Stimulated activated naive CD8-positive, alpha-beta T cell treated with anti-CD3 and anti-CD28 coated beads, Interleukin-15, amount 100 ng/mL, for 72 hours (primary cell): ENCODE measurements at regions not wholly inside any gene's neighbourhood (a gene's known extent, or its start where the extent isn't known, plus 50 kb on each side); places are given as distances from the start of the nearest gene placed in this dataset.
"Not testable (repeated sequence)": the region's sequence is repeated elsewhere in the genome, so short reads cannot be mapped to it uniquely, and the experiment has no call there.

Experiments used
- ATAC-seq: fragments of 150-1000 bp; cut with Tn5 transposase; 2 replicates; pipeline ENCODE4 v1.10.0; 2021; ENCODE audit warnings: mild to moderate bottlenecking, moderate library complexity
- DNase-seq, 2 donors: peaks; one replicate each; pipeline ENCODE4 v3.0.0; 2021 to 2022
- H3K27ac Mint-ChIP-seq, 2 donors: one replicate each; pipeline ENCODE4 v1.8.0; 2022; ENCODE audit warnings: mild to moderate bottlenecking in 2 of 2, mixed read lengths in 2 of 2, moderate library complexity in 2 of 2
- H3K27me3 Mint-ChIP-seq: one replicate; pipeline ENCODE4 v1.8.0; 2022; ENCODE audit warnings: mixed read lengths
- H3K4me1 Mint-ChIP-seq: one replicate; pipeline ENCODE4 v1.8.0; 2022; ENCODE audit warnings: mild to moderate bottlenecking, mixed read lengths
- H3K4me3 Mint-ChIP-seq, 2 donors: one replicate each; pipeline ENCODE4 v1.8.0; 2022; ENCODE audit warnings: mild to moderate bottlenecking in 2 of 2, mixed read lengths in 2 of 2, moderate library complexity in 1 of 2
- H3K9me3 Mint-ChIP-seq, 2 donors: one replicate each; pipeline ENCODE4 v1.8.0; 2022; ENCODE audit warnings: mixed read lengths in 2 of 2

DNA sequence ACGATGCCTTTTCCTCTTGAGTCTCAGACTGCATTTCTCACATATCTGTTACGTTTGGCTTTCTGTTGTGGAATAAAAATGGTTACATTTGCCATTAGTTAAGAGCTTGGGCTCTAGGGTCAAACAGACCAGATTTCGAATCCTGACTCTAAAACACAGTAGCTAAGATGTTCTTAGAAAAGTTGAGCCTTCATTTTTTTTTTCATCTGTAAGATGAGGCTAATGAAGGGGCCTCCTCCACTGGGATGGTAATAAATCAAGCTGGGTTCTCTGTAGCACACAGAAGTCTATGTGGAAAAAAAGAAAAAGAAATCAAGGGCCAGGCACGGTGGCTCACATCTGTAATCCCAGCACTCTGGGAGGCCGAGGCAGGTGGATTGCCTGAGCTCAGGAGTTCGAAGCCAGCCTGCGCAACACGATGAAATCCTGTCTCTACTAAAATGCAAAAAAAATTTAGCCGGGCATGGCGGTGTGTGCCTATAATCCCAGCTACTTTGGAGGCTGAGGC is 49.9 kb upstream of the CAPRIN1 start:
- H3K4me3 Mint-ChIP-seq: no peak overlapping the region
- DNase-seq: no peak
- peaks cover 20% of the 10 kb centered on the region for H3K27me3 Mint-ChIP-seq
- H3K27ac Mint-ChIP-seq: peak overlapping the region in 1 of 2 donors; percentile 80
- ATAC-seq: no peak
- H3K4me1 Mint-ChIP-seq: peaks cover 18% of the 10 kb centered on the region
- no peaks in the 10 kb centered on the region for H3K9me3 Mint-ChIP-seq

DNA sequence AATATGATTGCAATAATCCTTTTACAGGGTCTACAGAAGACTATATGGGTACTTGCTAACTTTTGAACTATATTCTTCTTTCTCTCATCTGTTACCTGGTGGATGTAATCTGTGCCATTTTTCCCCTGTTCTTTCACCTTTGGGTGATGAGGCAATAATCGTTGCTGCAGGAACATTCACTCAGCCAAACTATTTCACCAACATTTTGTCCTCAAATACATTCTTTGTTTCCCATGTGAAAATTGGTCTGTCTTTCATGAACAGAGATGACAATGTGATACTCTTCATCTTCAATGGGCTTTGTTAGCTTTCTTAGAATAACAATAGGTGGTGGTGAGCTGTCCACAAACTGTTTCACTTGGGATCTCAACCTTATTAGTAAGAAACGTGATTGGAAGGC is 52.1 kb upstream of the CAPRIN1 start:
- peaks cover 18% of the 10 kb centered on the region for H3K4me1 Mint-ChIP-seq

DNA sequence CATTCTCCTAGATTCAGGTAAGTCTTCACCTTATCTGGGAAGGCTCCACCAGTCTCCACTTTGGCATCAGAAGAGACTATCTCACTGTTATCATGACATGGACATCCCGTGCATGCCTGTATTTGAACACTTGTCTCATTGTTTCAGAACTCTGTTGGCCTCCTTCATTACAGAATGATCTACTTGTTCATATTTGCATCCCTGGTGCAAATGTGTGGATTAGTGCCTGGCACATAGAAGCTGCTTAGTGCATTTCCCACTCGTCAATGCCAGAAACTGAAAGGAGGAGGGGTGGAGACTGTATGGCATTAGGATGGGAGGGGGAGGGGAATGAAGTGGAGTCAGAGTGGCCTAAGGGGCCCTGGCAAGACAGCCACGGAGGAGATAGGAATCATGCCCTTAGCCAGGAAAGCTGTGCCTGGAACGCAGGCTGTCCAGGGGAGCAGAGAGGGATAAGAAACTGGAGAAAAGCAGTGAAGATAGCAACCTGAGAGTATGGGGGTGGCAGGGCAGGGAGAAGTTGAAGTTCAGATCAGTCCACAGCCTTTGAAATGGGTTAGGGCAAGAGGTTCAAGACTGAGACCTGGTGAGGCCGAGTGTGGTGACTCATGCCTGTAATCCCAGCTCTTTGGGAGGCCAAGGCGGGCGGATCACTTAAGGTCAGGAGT is 53.8 kb upstream of the CAPRIN1 start:
- Mint-ChIP-seq H3K9me3 (no peaks in the 10 kb centered on the region), H3K27ac (peak overlapping the region in 1 of 2 donors; percentile 15), H3K4me1 (peaks cover 18% of the 10 kb centered on the region), H3K27me3 (peaks cover 24% of the 10 kb centered on the region), H3K4me3 (peak overlapping the region; percentile 15 to 49)
- no peak for DNase-seq
- ATAC-seq: no peak

More for the DNA sequence above, 52.1 kb upstream of the CAPRIN1 start:
- ATAC-seq: no peak
- H3K27ac Mint-ChIP-seq: no peak overlapping the region
- H3K27me3 Mint-ChIP-seq: peaks cover 24% of the 10 kb centered on the region
- no peak overlapping the region for H3K4me3 Mint-ChIP-seq
- DNase-seq: no peak
- no peaks in the 10 kb centered on the region for H3K9me3 Mint-ChIP-seq

DNA sequence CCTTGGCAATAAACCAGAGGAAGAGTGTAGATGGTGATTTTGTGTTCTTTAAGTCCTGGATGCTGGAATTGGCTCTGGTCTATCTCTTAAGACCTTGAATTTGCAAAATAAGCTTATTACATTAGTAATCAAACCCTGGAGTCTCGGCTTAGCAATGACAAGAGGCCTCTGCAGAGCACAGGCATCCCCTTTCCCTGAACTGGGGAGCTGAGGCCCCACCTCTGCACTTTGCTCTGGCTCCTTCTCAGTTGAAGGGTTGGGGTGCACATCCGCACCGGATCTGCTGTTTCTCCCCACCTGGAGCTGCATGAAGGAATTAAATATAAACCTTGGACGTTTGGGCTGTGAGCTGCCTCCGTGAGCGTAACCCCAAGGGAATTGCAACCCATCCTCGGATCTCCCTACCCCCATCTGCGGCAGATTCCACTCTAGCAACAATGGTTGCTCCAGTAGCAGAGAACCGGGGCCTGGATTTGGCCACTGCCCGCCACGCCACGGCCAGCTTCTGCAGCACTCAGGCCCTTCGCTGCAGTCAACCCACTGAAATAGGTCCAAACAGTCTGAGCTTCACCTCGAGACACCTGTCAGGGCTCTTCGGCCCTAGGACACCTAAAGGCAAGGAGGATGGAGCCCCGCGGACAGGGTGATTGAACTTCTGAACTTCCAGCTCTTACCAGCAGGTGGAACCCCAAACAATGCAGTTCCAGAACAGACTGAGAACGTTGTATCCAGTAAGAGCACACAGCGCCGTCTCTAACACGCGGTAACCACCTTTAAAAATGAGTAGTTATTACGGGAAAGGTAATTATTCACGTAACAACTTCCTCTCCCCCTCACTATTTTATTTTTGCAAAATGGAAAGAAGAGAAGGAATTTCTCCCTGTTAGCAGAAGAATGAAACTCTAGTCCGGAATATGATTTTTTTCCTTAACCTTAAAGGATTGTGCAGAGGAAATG is 54.8 kb upstream of the CAPRIN1 start:
- peak; percentile 99 for ATAC-seq
- Mint-ChIP-seq H3K4me3 (peak overlapping the region; percentile 15 to 49), H3K27ac (no peak overlapping the region), H3K27me3 (peaks cover 24% of the 10 kb centered on the region), H3K4me1 (peaks cover 18% of the 10 kb centered on the region), H3K9me3 (no peaks in the 10 kb centered on the region)
- peak; percentile 72 to 75 for DNase-seq

DNA sequence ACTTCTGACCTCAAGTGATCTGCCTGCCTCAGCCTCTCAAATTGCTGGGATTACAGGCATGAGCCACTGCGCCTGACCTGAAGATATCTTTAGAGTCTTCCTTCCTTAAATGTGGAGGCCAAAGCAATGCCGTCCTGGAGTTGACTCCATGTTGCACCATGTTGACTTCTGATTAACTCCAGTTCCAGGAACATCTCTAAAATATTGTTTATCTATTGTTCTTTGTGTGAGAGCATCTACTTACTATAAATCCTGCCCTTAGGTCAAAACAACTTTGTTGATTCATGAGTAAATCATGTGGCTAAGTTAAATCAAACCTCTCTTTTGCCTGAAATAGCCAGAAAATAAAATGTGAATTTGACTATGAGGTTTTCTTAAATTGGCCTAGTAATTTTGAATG is 56.6 kb upstream of the CAPRIN1 start:
- DNase-seq: no peak
- Mint-ChIP-seq H3K9me3 (no peaks in the 10 kb centered on the region), H3K4me1 (peaks cover 19% of the 10 kb centered on the region), H3K27ac (no peak overlapping the region), H3K27me3 (peaks cover 24% of the 10 kb centered on the region), H3K4me3 (no peak overlapping the region)
- no peak for ATAC-seq

DNA sequence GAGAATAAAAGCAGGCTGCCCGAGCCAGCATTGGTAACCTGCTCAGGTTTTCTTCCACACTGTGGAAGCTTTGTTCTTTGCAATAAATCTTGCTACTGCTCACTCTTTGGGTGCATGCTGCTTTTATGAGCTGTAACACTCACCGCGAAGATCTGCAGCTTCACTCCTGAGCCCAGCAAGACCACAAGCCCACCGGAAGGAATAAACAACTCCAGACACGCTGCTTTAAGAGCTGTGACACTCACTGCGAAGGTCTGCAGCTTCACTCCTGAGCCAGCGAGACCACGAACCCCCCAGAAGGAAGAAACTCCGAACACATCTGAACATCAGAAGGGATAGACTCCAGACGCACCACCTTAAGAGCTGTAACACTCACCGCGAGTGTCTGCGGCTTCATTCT is 60.4 kb upstream of the CAPRIN1 start:
- not testable (repeated sequence) for H3K9me3 Mint-ChIP-seq, ATAC-seq, DNase-seq, H3K27ac Mint-ChIP-seq, H3K4me1 Mint-ChIP-seq, H3K27me3 Mint-ChIP-seq
- peak overlapping the region; percentile 34 to 75 for H3K4me3 Mint-ChIP-seq

DNA sequence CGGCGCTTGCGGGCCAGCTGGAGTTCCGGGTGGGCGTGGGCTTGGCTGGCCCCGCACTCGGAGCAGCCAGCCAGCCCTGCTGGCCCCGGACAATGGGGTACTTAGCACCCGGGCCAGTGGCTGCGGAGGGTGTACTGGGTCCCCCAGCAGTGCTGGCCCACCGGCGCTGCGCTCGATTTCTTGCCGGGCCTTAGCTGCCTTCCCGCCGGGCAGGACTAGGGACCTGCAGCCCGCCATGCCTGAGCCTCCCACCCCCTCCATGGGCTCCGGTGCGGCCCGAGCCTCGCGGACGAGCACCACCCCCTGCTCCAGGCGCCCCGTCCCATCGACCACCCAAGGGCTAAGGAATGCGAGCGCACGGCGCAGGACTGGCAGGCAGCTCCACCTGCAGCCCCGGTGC is 61.4 kb upstream of the CAPRIN1 start:
- ATAC-seq, H3K9me3 Mint-ChIP-seq: not testable (repeated sequence)

DNA sequence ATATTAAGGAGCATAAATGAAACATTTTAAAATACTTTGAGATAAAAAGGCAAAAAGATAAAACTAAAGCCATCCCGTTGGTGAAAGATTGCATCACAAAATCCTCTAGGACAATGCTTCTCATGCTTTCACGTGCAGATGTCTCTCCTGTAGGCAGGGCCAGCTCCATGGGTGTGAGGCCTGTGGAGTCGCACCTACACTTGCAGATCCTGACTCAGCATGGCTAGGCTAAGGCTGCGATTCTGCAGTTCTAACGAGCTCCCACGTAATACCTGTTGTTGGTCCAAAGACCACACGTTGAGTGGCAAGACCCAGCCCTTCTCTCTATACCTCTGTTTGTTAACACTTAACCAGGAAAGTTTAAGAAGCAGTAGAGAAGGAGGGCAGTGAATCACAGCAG is 62.1 kb upstream of the CAPRIN1 start:
- ATAC-seq: no peak
- Mint-ChIP-seq H3K27ac (no peak overlapping the region), H3K27me3 (no peaks in the 10 kb centered on the region), H3K9me3 (no peaks in the 10 kb centered on the region), H3K4me1 (peaks cover 7% of the 10 kb centered on the region), H3K4me3 (no peak overlapping the region)
- no peak for DNase-seq

More for the DNA sequence above, 61.4 kb upstream of the CAPRIN1 start:
- not testable (repeated sequence) for H3K4me1 Mint-ChIP-seq, H3K4me3 Mint-ChIP-seq, DNase-seq, H3K27ac Mint-ChIP-seq, H3K27me3 Mint-ChIP-seq

DNA sequence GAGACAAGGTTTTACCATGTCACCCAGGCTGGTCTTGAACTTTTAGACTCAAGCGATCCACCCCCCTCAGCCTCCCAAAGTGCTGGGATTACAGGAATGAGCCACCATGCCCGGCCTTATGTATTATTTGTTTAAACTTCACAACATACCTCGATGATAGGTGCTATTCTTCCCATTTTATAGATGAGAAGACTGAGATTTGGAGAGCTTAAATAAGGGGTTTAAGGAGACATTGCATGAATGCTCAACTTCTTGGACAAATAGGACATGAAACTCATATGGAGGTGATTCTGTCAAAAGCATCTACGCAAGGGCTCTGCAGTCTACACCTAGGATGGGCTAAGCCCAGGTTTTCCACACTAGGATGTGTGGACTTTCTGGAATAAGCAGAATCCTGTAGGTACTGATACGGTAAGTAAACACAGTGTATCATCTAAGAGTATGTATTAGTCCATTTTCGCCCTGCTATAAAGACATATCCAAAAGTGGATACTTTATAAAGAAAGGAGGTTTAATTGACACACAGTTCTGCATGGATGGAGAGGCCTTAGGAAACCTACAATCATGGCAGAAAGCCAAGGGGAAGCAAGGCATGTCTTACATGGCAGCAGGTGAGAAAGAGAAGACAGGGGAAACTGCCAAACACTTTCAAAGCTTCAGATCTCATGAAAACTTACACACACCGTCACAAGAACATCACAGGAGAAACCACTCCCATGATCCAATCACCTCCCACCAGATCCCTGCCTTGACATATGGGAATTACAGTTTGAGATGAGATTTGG is 62.8 kb upstream of the CAPRIN1 start:
- no peaks in the 10 kb centered on the region for H3K27me3 Mint-ChIP-seq
- DNase-seq: no peak
- ATAC-seq: no peak
- H3K4me1 Mint-ChIP-seq: peaks cover 7% of the 10 kb centered on the region
- no peak overlapping the region for H3K27ac Mint-ChIP-seq
- H3K9me3 Mint-ChIP-seq: no peaks in the 10 kb centered on the region
- H3K4me3 Mint-ChIP-seq: no peak overlapping the region

DNA sequence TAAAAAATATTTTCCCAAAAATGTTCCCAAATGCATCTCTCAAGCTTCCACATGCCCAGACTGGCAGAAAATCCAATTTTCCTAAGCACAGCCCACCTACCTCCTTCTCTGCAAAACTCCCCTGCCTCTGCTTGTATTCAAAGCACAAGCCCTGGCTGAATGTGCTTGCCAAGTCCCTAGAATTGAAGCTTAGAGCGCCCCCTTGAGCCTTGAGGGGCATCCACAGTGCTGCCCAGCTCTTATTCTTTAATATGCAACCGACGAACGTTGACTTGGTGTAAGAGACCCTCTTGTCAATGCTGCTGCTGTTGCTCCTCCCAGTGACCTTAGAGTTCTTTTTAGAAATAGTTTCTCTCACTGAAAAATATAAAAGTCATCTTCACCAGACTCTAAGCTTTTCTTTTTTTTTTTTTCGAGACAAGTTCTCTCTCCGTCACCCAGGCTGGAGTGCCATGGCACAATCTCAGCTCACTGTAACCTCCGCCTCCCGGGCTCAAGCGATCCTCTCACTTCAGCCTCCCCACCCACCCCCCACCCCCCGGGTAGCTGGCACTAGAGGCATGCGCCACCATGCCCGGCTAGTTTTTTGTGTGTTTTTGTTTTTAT is 63.5 kb upstream of the CAPRIN1 start:
- H3K4me1 Mint-ChIP-seq: peaks cover 7% of the 10 kb centered on the region
- H3K27ac Mint-ChIP-seq: no peak overlapping the region
- no peak overlapping the region for H3K4me3 Mint-ChIP-seq
- ATAC-seq: peak; percentile 95
- DNase-seq: peak; percentile 76 to 79
- H3K9me3 Mint-ChIP-seq: no peaks in the 10 kb centered on the region
- H3K27me3 Mint-ChIP-seq: no peaks in the 10 kb centered on the region

DNA sequence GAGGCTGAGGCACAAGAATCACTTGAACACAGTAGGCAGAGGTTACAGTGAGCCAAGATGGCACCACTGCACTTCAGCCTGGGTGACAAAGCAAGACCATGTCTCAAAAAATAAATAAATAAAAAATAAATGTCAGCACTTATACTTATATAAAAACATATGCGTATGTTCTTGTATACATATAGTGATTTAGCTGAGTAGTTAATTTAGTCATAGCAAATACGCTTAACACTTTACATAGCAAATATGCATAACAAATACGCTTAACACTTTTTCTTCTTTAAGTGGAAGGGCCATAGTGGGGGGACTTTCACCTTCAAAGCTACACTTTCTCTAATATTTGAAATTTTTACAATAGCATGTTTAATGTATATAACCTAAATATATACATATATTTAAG is 64.0 kb upstream of the CAPRIN1 start:
- Mint-ChIP-seq H3K9me3 (no peaks in the 10 kb centered on the region), H3K27me3 (no peaks in the 10 kb centered on the region), H3K4me3 (no peak overlapping the region), H3K27ac (no peak overlapping the region), H3K4me1 (peaks cover 7% of the 10 kb centered on the region)
- no peak for ATAC-seq
- DNase-seq: no peak

DNA sequence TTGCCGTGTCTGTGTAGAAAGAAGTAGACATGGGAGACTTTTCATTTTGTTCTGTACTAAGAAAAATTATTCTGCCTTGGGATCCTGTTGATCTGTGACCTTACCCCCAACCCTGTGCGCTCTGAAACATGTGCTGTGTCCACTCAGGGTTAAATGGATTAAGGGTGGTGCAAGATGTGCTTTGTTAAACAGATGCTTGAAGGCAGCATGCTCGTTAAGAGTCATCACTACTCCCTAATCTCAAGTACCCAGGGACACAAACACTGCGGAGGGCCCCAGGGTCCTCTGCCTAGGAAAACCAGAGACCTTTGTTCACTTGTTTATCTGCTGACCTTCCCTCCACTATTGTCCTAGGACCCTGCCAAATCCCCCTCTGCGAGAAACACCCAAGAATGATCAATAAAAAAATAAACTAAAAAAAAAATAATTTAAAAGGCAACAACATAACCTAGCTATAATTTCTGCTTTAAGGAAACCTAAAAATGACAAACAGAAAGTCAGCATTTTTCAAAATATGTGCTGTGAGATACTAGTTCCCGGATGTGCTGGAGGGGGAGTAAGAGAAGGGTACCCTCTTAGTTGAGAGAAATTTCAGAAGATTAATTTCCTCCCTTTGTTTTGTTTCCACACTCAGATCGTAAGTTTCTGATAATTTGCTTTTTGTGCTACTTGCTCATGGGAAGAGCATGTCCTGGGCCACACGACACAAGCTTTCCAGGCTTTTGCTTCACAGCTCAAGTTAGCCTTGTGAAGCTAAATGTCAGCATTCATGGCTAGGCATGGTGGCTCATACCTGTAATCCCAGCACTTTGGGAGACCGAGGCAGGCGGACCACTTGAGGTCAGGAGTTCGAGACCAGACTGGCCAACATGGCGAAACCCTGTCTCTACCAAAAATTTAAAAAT is 64.7 kb upstream of the CAPRIN1 start:
- not testable (repeated sequence) for H3K4me1 Mint-ChIP-seq, H3K9me3 Mint-ChIP-seq, ATAC-seq, H3K4me3 Mint-ChIP-seq, DNase-seq, H3K27me3 Mint-ChIP-seq, H3K27ac Mint-ChIP-seq

DNA sequence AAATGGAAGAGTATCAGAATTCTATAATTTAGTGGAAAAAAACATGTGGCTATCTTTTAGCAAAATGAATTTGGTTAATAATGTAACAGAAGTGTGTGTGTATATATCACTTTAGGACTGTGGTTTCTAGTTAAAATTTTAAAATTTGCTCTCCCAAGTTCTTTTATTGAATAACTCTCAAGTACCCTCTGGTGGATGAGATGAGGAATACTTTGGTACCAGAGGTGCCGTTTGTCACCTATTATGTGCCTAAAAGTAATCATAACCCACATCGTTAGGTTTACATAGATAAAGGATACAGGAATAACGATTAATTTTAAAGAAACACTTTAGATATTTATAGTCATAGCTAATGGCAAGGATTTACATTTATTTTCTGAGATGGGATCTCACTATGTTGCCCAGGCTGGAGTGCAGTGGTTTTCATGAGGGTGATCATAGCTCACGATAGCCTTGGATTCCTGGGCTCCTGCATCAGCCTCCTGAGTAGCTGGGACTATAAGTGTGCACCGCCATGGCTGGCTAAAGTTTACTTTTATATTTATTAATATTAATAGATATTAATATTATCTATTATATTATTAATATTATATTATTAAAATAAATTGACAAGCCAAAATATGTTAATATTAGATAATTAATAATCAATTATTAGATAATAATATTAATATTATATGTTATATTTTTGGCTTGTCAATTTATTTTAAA is 66.7 kb upstream of the CAPRIN1 start:
- no peak for DNase-seq
- Mint-ChIP-seq H3K4me1 (no peaks in the 10 kb centered on the region), H3K27ac (no peak overlapping the region), H3K4me3 (no peak overlapping the region), H3K9me3 (no peaks in the 10 kb centered on the region), H3K27me3 (peaks cover 14% of the 10 kb centered on the region)
- no peak for ATAC-seq

DNA sequence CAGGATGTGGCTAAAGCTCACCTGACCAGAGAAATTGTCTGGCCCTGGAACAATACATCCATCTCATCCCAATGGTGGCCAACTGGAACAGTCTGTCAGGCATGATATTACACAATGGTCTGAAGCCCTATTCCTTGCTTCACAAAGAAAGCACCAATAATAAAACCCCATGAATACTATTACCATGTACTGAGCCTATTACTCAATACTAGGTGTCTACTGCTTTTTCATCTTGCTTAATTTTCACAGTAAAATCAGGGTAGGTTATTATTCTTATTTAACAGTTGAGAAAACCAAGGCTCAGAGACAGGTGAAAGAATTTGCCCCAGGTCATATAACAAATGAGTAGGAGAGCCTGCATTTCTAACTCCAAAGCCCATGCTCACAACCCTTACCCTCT is 68.9 kb upstream of the CAPRIN1 start:
- ATAC-seq: no peak
- peaks cover 14% of the 10 kb centered on the region for H3K27me3 Mint-ChIP-seq
- no peak overlapping the region for H3K4me3 Mint-ChIP-seq
- DNase-seq: no peak
- no peaks in the 10 kb centered on the region for H3K4me1 Mint-ChIP-seq
- no peaks in the 10 kb centered on the region for H3K9me3 Mint-ChIP-seq
- H3K27ac Mint-ChIP-seq: no peak overlapping the region
